Tibial nerve (tissue), 4 donors: ENCODE measurements at regions not wholly inside any gene's neighbourhood (a gene's known extent, or its start where the extent isn't known, plus 50 kb on each side); places are given as distances from the start of the nearest gene placed in this dataset.

Experiments
- DNase-seq, 2 donors: peaks; one replicate each; pipeline ENCODE4 v3.0.0-alpha.2; 2019; ENCODE audit warnings: low spot score in 2 of 2
- H3K27ac ChIP-seq, 4 donors: fragments of 200-600 bp; sonication (generic) in 3 of 4; one replicate each; pipeline ENCODE4 v1.5.1; 2017 to 2019; ENCODE audit warnings: mild to moderate bottlenecking in 1 of 4
- H3K27me3 ChIP-seq, 2 donors: fragments of 200-600 bp; sonication (generic) in 1 of 2; one replicate each; pipeline versions ENCODE4 v1.5.1 to v1.6.0; 2017 to 2019
- H3K36me3 ChIP-seq, 3 donors: fragments of 200-600 bp; sonication (generic); one replicate each; pipeline ENCODE4 v1.5.1; 2018 to 2019
- H3K4me1 ChIP-seq, 4 donors: fragments of 200-600 bp; sonication (generic) in 3 of 4; one replicate each; pipeline ENCODE4 v1.5.1; 2017 to 2019
- H3K4me3 ChIP-seq, 4 donors: fragments of 200-600 bp; sonication (generic) in 3 of 4; one replicate each; pipeline ENCODE4 v1.5.1; 2017 to 2019; ENCODE audit warnings: mild to moderate bottlenecking in 1 of 4, moderate library complexity in 1 of 4
- H3K9me3 ChIP-seq, 4 donors: fragments of 200-600 bp; sonication (generic) in 3 of 4; one replicate each; pipeline ENCODE4 v1.5.1; 2017 to 2019
- CTCF ChIP-seq, 5 experiments: fragments of 200-600 bp in 3 of 5; fragments of 450-650 bp in 2 of 5; sonication (generic) in 3 of 5; IDR thresholded peaks; one replicate each; pipeline ENCODE4 v1.5.1; 2016 to 2019; ENCODE audit warnings: antibody characterized with exemption in 5 of 5, mild to moderate bottlenecking in 3 of 5, moderate library complexity in 2 of 5
- EP300 ChIP-seq, 2 donors: sonication (generic); formaldehyde crosslinking; IDR thresholded peaks; one replicate each; pipeline ENCODE4 v1.6.1; 2017; ENCODE audit warnings: antibody characterized with exemption in 2 of 2, mild to moderate bottlenecking in 1 of 2
- POLR2A ChIP-seq, 2 donors: fragments of 450-650 bp; IDR thresholded peaks; one replicate each; pipeline ENCODE4 v1.6.1; 2017; ENCODE audit warnings: antibody characterized with exemption in 2 of 2, mild to moderate bottlenecking in 2 of 2, moderate library complexity in 2 of 2
- WGBS, 2 donors: methylation state at CpG; one replicate each; pipeline ENCODE4 v1.1.5; 2018; 5-methylcytosine and 5-hydroxymethylcytosine counted together

DNA sequence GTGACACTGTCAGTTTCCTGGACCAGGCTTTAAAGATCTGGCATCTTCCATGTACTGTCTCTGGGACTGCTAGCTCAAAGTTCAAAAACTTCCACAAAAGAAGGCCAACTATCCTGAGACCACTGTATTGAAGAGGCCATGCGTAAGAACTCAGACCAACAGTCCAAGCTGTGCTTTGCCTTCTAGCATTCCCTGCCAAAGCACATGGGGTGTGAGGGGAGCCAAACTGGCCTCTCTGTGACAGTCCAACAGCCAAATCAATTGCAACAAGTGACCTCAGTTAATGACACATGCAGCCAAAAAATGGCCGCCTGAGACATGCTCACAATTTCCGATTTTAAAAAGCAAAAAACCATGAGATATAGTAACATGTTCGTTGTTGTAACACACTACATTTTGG, 160.3 kb upstream of the CDH19 start:
- 84 to 93% methylated on average over 4 of the region's 4 CpGs for WGBS, 2 donors

DNA sequence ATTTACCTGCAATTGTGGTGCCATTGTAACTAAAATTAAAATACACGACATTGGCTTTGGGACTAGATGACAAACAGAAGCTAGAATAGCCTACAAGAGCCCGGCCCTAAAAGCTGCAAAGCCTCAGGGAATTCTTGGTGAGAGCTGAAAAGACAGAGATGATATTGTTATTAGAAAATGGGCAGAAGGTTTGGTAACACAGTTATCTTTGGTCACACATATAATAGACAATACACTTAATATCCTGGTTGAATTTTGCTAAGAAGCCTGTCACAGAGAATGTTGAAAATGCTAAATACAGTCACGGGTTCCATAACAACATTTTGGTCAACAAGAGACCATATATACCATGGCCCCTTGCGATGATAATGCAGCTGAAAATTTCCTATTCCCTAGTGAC, 157.3 kb upstream of the CDH19 start:
- Histone ChIP-seq H3K4me3 (no peak overlapping the region), H3K4me1 (no peaks in the 10 kb centered on the region), H3K27me3 (no peaks in the 10 kb centered on the region), H3K36me3 (no peaks in the 10 kb centered on the region), H3K27ac (no peak overlapping the region), H3K9me3 (no peaks in the 10 kb centered on the region)
- TF ChIP-seq CTCF (IDR thresholded peaks at IDR 0.05), result no peak
- WGBS, 2 donors, result 67 to 78% methylated on average over 4 of the region's 4 CpGs
- DNase-seq, result no peak

More for the DNA sequence above, 160.3 kb upstream of the CDH19 start:
- H3K9me3 ChIP-seq, result no peaks in the 10 kb centered on the region
- DNase-seq, result no peak
- TF ChIP-seq EP300 (IDR thresholded peaks at IDR 0.05) (no peak), CTCF (IDR thresholded peaks at IDR 0.05) (no peak), POLR2A (IDR thresholded peaks at IDR 0.05) (no peak)
- no peak overlapping the region for H3K4me3 ChIP-seq
- no peaks in the 10 kb centered on the region for H3K36me3 ChIP-seq
- no peak overlapping the region for H3K27ac ChIP-seq
- H3K4me1 ChIP-seq, result no peaks in the 10 kb centered on the region
- H3K27me3 ChIP-seq, result no peaks in the 10 kb centered on the region

GRCh38 chr18:66760559-66760958, 156.7 kb upstream of the CDH19 start:
- Histone ChIP-seq H3K27me3 (no peaks in the 10 kb centered on the region), H3K4me1 (no peaks in the 10 kb centered on the region), H3K9me3 (no peaks in the 10 kb centered on the region), H3K27ac (no peak overlapping the region), H3K4me3 (no peak overlapping the region), H3K36me3 (no peaks in the 10 kb centered on the region)
- WGBS, 2 donors, result 94 to 97% methylated on average over 4 of the region's 4 CpGs
- DNase-seq, result no peak
- TF ChIP-seq CTCF (IDR thresholded peaks at IDR 0.05), result no peak
- TF ChIP-seq EP300 (IDR thresholded peaks at IDR 0.05), result no peak
- no peak for TF ChIP-seq POLR2A (IDR thresholded peaks at IDR 0.05)

- Histone ChIP-seq H3K27ac (no peak overlapping the region), H3K27me3 (no peaks in the 10 kb centered on the region), H3K4me1 (no peaks in the 10 kb centered on the region), H3K36me3 (no peaks in the 10 kb centered on the region), H3K4me3 (no peak overlapping the region), H3K9me3 (no peaks in the 10 kb centered on the region)
- DNase-seq, result no peak
- WGBS, 2 donors, result 93 to 96% methylated on average over 6 of the region's 6 CpGs
- TF ChIP-seq CTCF (IDR thresholded peaks at IDR 0.05), result no peak
- TF ChIP-seq POLR2A (IDR thresholded peaks at IDR 0.05), result no peak
- TF ChIP-seq EP300 (IDR thresholded peaks at IDR 0.05), result no peak
These were observed 155.3 kb upstream of the CDH19 start for GRCh38 chr18:66759050-66759828.

GRCh38 chr18:66757946-66758345, 154.1 kb upstream of the CDH19 start:
- Histone ChIP-seq H3K36me3 (no peaks in the 10 kb centered on the region), H3K4me3 (no peak overlapping the region), H3K9me3 (no peaks in the 10 kb centered on the region), H3K27ac (no peak overlapping the region), H3K4me1 (no peaks in the 10 kb centered on the region), H3K27me3 (no peaks in the 10 kb centered on the region)
- DNase-seq, result no peak
- 77 to 94% methylated on average over 4 of the region's 4 CpGs for WGBS, 2 donors
- no peak for TF ChIP-seq CTCF (IDR thresholded peaks at IDR 0.05)
